Mesenchymal stem cell (in vitro differentiated cells and primary cell): ENCODE measurements at regions not wholly inside any gene's neighbourhood (a gene's known extent, or its start where the extent isn't known, plus 50 kb on each side); places are given as distances from the start of the nearest gene placed in this dataset.

Experiments
- DNase-seq: peaks from one replicate; pipeline ENCODE4 v3.0.0-alpha.2; 2013
- H2AFZ ChIP-seq: one replicate; pipeline ENCODE4 v1.6.1; 2013; ENCODE audit warnings: low read depth, mild to moderate bottlenecking, control low read depth, inconsistent platforms, low read length, moderate library complexity
- H2AK5ac ChIP-seq: 2 replicates; pipeline ENCODE4 v1.6.1; 2013; ENCODE audit warnings: low read length, moderate library complexity, mild to moderate bottlenecking, inconsistent platforms; ENCODE audit not compliant: severe bottlenecking
- H2BK120ac ChIP-seq: one replicate; pipeline ENCODE4 v1.6.1; 2013; ENCODE audit warnings: low read depth, mild to moderate bottlenecking, inconsistent platforms, low read length, moderate library complexity
- H2BK12ac ChIP-seq, 2 experiments: one replicate each; pipeline ENCODE4 v1.6.1; 2013; ENCODE audit warnings: inconsistent platforms in 2 of 2, low read length in 2 of 2, mild to moderate bottlenecking in 2 of 2, moderate library complexity in 2 of 2, control low read depth in 1 of 2
- H2BK15ac ChIP-seq: one replicate; pipeline ENCODE4 v1.6.1; 2013; ENCODE audit warnings: mild to moderate bottlenecking, low read depth, inconsistent platforms; ENCODE audit not compliant: poor library complexity, severe bottlenecking
- H2BK5ac ChIP-seq: 2 replicates; pipeline ENCODE4 v1.6.1; 2013; ENCODE audit warnings: low read depth, mild to moderate bottlenecking, low read length, control low read depth, inconsistent platforms; ENCODE audit not compliant: poor library complexity, severe bottlenecking
- H3K14ac ChIP-seq, 2 experiments: one replicate each; pipeline ENCODE4 v1.6.1; 2013; ENCODE audit warnings: inconsistent platforms in 2 of 2, low read length in 2 of 2, control low read depth in 1 of 2, mild to moderate bottlenecking in 1 of 2, moderate library complexity in 1 of 2
- H3K18ac ChIP-seq, 2 experiments: one replicate each; pipeline ENCODE4 v1.6.1; 2013; ENCODE audit warnings: inconsistent platforms in 2 of 2, low read length in 2 of 2, control low read depth in 1 of 2, low read depth in 1 of 2, mild to moderate bottlenecking in 1 of 2
- H3K23ac ChIP-seq, 2 experiments: one replicate each; pipeline ENCODE4 v1.6.1; 2013; ENCODE audit warnings: inconsistent platforms in 2 of 2, low read length in 2 of 2, mild to moderate bottlenecking in 2 of 2, moderate library complexity in 2 of 2, control low read depth in 1 of 2
- H3K27ac ChIP-seq: 2 replicates; pipeline ENCODE4 v1.5.1; 2013; ENCODE audit warnings: mild to moderate bottlenecking, moderate library complexity, low read length, control low read depth, inconsistent platforms; ENCODE audit not compliant: poor library complexity, severe bottlenecking
- H3K27me3 ChIP-seq, 2 experiments: 2 replicates each; pipeline versions ENCODE4 v1.6.1 to v1.7.0; 2013; ENCODE audit warnings: low read length in 2 of 2, mild to moderate bottlenecking in 2 of 2, moderate library complexity in 2 of 2, control low read depth in 1 of 2, inconsistent platforms in 1 of 2; ENCODE audit not compliant: control insufficient read depth in 1 of 2, insufficient read depth in 1 of 2
- H3K36me3 ChIP-seq, 2 experiments: 2 replicates each; pipeline versions ENCODE4 v1.6.1 to v1.7.0; 2013; ENCODE audit warnings: low read length in 2 of 2, control low read depth in 1 of 2, inconsistent platforms in 1 of 2, low read depth in 1 of 2, mild to moderate bottlenecking in 1 of 2; ENCODE audit not compliant: insufficient read depth in 2 of 2, control insufficient read depth in 1 of 2
- H3K4ac ChIP-seq, 2 experiments: one replicate each; pipeline ENCODE4 v1.6.1; 2013; ENCODE audit warnings: inconsistent platforms in 2 of 2, low read length in 2 of 2, mild to moderate bottlenecking in 2 of 2, moderate library complexity in 2 of 2, control low read depth in 1 of 2, low read depth in 1 of 2
- H3K4me1 ChIP-seq: 2 replicates; pipeline ENCODE4 v1.6.1; 2013; ENCODE audit warnings: low read depth, low read length, control low read depth; ENCODE audit not compliant: control insufficient read depth, insufficient read depth
- H3K4me2 ChIP-seq: 2 replicates; pipeline ENCODE4 v1.6.1; 2013; ENCODE audit warnings: low read length, mild to moderate bottlenecking, inconsistent platforms; ENCODE audit not compliant: poor library complexity, severe bottlenecking
- H3K4me3 ChIP-seq, 2 experiments: 2 replicates each; pipeline versions ENCODE4 v1.5.1 to v1.7.0; 2013; ENCODE audit warnings: low read length in 2 of 2, mild to moderate bottlenecking in 2 of 2, control low read depth in 1 of 2, low read depth in 1 of 2; ENCODE audit not compliant: insufficient read depth in 1 of 2
- H3K79me1 ChIP-seq: replicated peaks from 2 replicates; pipeline ENCODE4 v1.6.1; 2013; ENCODE audit warnings: mild to moderate bottlenecking, control low read depth, low read length, inconsistent platforms; ENCODE audit not compliant: poor library complexity, severe bottlenecking
- H3K9ac ChIP-seq: 2 replicates; pipeline ENCODE4 v1.7.0; 2013; ENCODE audit warnings: mild to moderate bottlenecking, low read length, moderate library complexity
- H3K9me3 ChIP-seq: 2 replicates; pipeline ENCODE4 v1.7.0; 2013; ENCODE audit warnings: mild to moderate bottlenecking, low read length; ENCODE audit not compliant: control insufficient read depth
- H4K8ac ChIP-seq: one replicate; pipeline ENCODE4 v1.6.1; 2013; ENCODE audit warnings: inconsistent platforms, mild to moderate bottlenecking, low read length, moderate library complexity
- H4K91ac ChIP-seq: one replicate; pipeline ENCODE4 v1.6.1; 2013; ENCODE audit warnings: mild to moderate bottlenecking, low read length, inconsistent platforms
- WGBS: methylation state at CpG from one replicate; pipeline ENCODE4 v1.1.7; 2013; ENCODE audit warnings: mixed read lengths; 5-methylcytosine and 5-hydroxymethylcytosine counted together

DNA sequence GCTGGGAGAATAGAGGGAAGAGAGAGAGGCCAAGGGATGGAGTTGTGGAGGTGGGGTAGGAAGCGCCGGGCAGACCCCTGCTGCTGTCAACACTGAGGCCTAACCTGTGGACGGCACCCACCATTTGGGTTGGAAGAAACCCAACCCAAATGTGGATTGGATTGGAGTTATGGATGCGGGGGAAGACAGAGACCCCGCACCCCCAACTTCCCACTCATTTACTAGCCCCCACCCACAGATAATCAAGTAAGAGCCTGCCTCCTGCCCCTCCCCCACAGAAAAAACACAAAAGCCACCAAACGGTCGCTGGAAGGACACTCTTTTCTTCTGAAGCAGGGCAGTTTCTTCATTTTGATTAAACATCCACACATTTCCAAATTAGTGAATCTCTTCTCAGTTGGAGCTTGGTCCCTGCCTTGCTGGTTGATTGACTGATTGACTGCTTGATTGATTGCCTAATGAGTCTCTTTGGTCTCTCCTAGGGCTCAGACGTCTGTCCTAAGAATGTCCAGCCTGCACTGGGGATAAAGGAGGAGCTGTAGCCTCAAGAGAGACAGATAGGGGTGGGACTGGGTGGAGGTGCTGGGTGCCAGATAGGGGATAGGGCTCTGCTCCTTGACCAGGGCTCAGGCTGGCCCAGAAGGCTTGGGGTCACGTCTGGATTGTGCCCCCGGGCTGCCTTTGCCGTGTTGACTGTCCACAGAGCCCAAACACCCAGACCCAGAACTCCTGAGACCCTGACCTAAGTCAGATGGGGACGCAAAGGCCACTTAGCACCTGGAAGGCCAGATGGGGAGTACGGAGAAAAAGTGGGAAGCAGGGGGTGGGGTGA, 74.9 kb upstream of the FOXP4 start:
- Histone ChIP-seq H2BK15ac (no peak overlapping the region), H4K91ac (no peak overlapping the region), H2BK12ac (no peak overlapping the region), H3K9me3 (no peaks in the 10 kb centered on the region), H3K18ac (no peak overlapping the region), H3K4ac (no peak overlapping the region), H3K14ac (no peak overlapping the region), H3K36me3 (no peaks in the 10 kb centered on the region), H4K8ac (no peak overlapping the region), H3K27me3 (peaks cover 19 to 91% of the 10 kb centered on the region in 2 experiments), H3K9ac (peak overlapping the region; percentile 36), H2AK5ac (no peak overlapping the region), H2BK5ac (no peak overlapping the region), H3K4me3 (peak overlapping the region in 1 of 2 experiments; percentile 65), H3K27ac (no peak overlapping the region), H2BK120ac (no peak overlapping the region), H3K23ac (peak overlapping the region in 1 of 2 experiments; percentile 26), H3K79me1 (no peaks in the 10 kb centered on the region), H2AFZ (no peak overlapping the region), H3K4me1 (peaks cover 13% of the 10 kb centered on the region), H3K4me2 (no peak overlapping the region)
- DNase-seq: no peak
- 49% methylated on average over 11 of the region's 13 CpGs for WGBS

DNA sequence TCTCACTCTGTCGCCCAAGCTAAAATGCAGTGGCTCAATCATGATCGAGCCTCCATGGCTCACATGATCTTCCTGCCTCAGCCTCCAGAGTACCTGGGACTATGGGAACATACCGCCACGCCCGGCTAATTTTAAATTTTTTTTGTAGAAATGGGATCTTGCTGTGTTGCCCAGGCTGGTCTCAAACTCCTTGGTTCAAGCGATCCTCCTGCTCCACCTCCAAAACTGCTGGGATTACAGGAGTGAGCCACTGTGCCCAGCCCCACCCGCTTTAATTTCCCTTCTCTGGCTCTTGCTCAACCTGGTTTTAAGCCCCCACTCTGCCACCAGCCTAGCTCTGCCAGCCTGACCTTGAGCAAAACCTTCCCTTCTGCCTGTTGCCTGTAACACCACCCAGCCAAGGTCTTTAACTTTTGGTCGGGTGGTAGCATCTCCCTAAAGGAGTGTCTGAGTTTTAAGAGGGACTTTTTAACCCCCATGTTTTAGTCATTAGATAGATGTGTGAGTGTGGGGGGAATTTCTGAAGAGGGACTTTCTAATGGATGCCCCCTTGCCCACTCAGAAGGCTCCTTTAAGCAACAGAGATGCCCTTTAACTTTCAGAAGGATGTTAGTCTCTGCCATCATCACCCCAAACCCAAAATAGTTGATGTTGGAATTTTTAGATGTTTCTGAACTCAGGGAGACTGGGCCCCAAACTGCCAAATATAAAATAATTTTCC, 71.8 kb upstream of the FOXP4 start:
- Histone ChIP-seq H4K8ac (no peak overlapping the region), H2AFZ (no peak overlapping the region), H4K91ac (no peak overlapping the region), H2BK15ac (no peak overlapping the region), H3K36me3 (no peaks in the 10 kb centered on the region), H3K23ac (no peak overlapping the region), H2BK5ac (no peak overlapping the region), H3K9ac (no peak overlapping the region), H3K9me3 (no peaks in the 10 kb centered on the region), H2BK120ac (no peak overlapping the region), H3K4me2 (no peak overlapping the region), H3K27me3 (peaks cover 33 to 86% of the 10 kb centered on the region in 2 experiments), H3K4me1 (peaks cover 13% of the 10 kb centered on the region), H3K79me1 (no peaks in the 10 kb centered on the region), H3K4me3 (no peak overlapping the region), H2AK5ac (no peak overlapping the region), H2BK12ac (no peak overlapping the region), H3K27ac (no peak overlapping the region), H3K18ac (no peak overlapping the region), H3K4ac (no peak overlapping the region), H3K14ac (no peak overlapping the region)
- WGBS: 96% methylated on average over 8 of the region's 8 CpGs
- no peak for DNase-seq

DNA sequence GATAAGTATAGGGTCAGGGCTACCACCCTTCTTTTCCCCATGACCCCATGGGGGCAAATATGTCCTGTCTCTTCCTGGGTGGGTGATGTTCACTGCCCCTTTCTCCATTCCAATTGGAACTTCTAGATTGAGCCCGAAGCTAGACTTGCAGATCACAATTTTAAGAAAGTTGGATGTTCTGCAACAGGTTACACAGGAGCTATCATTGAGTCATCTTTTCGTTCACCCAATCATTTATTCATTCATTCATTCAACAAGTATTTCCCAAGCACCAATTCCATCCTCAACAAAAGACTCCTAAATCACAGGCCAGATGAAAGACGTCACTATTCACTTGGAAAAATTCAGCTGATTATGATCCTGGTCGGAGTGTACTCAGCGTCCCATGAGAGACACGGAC, 71.0 kb upstream of the FOXP4 start:
- no peak overlapping the region for H2AK5ac ChIP-seq
- H2BK15ac ChIP-seq: no peak overlapping the region
- no peak overlapping the region for H3K18ac ChIP-seq
- H3K79me1 ChIP-seq: no peaks in the 10 kb centered on the region
- no peak overlapping the region for H2BK5ac ChIP-seq
- no peak overlapping the region for H3K27ac ChIP-seq
- H3K4me3 ChIP-seq: no peak overlapping the region
- H3K23ac ChIP-seq: no peak overlapping the region
- no peak overlapping the region for H2BK12ac ChIP-seq
- WGBS: 73% methylated on average over 6 of the region's 6 CpGs
- H4K8ac ChIP-seq: no peak overlapping the region
- no peak overlapping the region for H3K4me2 ChIP-seq
- no peaks in the 10 kb centered on the region for H3K9me3 ChIP-seq
- H2BK120ac ChIP-seq: no peak overlapping the region
- no peak overlapping the region for H3K4ac ChIP-seq
- H4K91ac ChIP-seq: no peak overlapping the region
- peaks cover 33 to 78% of the 10 kb centered on the region in 2 experiments for H3K27me3 ChIP-seq
- no peak for DNase-seq
- no peak overlapping the region for H3K9ac ChIP-seq
- H3K4me1 ChIP-seq: peaks cover 8% of the 10 kb centered on the region
- H3K36me3 ChIP-seq: no peaks in the 10 kb centered on the region
- H3K14ac ChIP-seq: no peak overlapping the region
- no peak overlapping the region for H2AFZ ChIP-seq

DNA sequence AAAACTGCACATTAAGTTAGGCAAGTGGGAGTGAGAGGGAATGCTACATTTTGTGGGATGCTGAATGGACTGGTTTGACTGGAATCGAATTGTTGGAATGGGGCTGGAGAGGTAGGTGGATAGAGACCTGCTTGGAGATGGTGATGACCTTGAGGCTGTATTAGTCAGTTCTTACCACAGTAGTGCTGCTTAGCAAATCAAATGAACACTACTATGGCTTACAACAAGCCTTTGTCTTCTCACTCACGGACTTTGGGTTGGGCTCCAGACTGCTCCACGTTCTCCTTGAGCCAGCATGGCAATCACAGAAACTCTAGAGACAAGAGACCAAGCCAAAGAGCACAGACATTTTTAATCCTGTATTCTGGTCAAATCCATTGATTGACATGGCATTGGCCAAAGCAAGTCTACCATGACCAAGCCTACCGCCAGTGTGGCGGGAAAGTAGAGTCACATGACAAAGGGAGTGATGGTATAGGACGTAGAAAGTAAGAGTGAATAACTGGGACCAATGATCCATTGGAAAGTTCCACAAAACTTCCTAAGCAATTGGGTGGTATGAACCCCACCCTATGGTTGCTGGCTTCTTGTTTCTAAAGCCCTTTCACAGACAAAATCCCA, 70.3 kb upstream of the FOXP4 start:
- H2BK5ac ChIP-seq: no peak overlapping the region
- no peak overlapping the region for H2BK15ac ChIP-seq
- no peak overlapping the region for H2BK12ac ChIP-seq
- H4K91ac ChIP-seq: no peak overlapping the region
- H2BK120ac ChIP-seq: no peak overlapping the region
- no peak overlapping the region for H3K23ac ChIP-seq
- no peak overlapping the region for H3K4ac ChIP-seq
- no peak overlapping the region for H3K4me3 ChIP-seq
- H3K18ac ChIP-seq: no peak overlapping the region
- no peak for DNase-seq
- no peak overlapping the region for H2AFZ ChIP-seq
- H3K4me2 ChIP-seq: no peak overlapping the region
- peaks cover 33 to 71% of the 10 kb centered on the region in 2 experiments for H3K27me3 ChIP-seq
- no peak overlapping the region for H4K8ac ChIP-seq
- H3K27ac ChIP-seq: no peak overlapping the region
- H2AK5ac ChIP-seq: no peak overlapping the region
- no peaks in the 10 kb centered on the region for H3K36me3 ChIP-seq
- H3K79me1 ChIP-seq: no peaks in the 10 kb centered on the region
- no peak overlapping the region for H3K14ac ChIP-seq
- WGBS: 81% methylated on average over 5 of the region's 6 CpGs
- no peak overlapping the region for H3K9ac ChIP-seq
- H3K9me3 ChIP-seq: no peaks in the 10 kb centered on the region
- H3K4me1 ChIP-seq: peaks cover 1% of the 10 kb centered on the region
